ENCODE measurements at regions not wholly inside any gene's neighbourhood (a gene's known extent, or its start where the extent isn't known, plus 50 kb on each side); places are given as distances from the start of the nearest gene placed in this dataset.

DNA sequence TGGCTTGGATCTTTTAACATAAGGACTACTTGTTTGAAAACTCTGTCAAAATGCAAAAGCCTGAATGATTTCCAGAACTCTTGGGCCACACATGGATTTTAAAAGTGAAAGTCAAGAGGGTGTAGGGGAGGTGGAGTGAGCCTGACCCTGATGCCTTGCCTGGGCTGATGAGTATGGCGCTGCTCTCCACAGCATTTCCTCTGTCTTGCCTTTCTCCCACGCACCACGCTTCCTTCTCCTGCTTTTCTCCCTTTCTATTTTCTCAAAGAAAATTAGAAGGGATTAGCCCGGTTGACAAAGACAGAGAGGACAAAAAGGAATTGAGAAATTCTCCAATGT, 207.0 kb upstream of the CCDC68 start:
- DNase-seq = no peak
- H3K4me1 Mint-ChIP-seq (ENCODE audit: low read depth in 2 of 2) = no peaks in the 10 kb centered on the region
- H3K36me3 Mint-ChIP-seq (ENCODE audit: insufficient read depth) = no peaks in the 10 kb centered on the region
- ATAC-seq (replicated peaks) = no peak
- no peaks in the 10 kb centered on the region for H3K27me3 Mint-ChIP-seq
- peaks cover 0 to 7% of the 10 kb centered on the region in 2 donors for H3K9me3 Mint-ChIP-seq
- H3K4me3 Mint-ChIP-seq = no peak overlapping the region
- no peak overlapping the region for H3K27ac Mint-ChIP-seq

- no peak for DNase-seq
- Mint-ChIP-seq H3K4me1 (ENCODE audit: low read depth in 2 of 2) (no peaks in the 10 kb centered on the region), H3K27me3 (no peaks in the 10 kb centered on the region), H3K36me3 (ENCODE audit: insufficient read depth) (no peaks in the 10 kb centered on the region), H3K4me3 (no peak overlapping the region), H3K27ac (no peak overlapping the region), H3K9me3 (peaks cover 0 to 7% of the 10 kb centered on the region in 2 donors)
- ATAC-seq (replicated peaks) = no peak
Measured at GRCh38 chr18:55163550-55163949, 204.3 kb upstream of the CCDC68 start.

DNA sequence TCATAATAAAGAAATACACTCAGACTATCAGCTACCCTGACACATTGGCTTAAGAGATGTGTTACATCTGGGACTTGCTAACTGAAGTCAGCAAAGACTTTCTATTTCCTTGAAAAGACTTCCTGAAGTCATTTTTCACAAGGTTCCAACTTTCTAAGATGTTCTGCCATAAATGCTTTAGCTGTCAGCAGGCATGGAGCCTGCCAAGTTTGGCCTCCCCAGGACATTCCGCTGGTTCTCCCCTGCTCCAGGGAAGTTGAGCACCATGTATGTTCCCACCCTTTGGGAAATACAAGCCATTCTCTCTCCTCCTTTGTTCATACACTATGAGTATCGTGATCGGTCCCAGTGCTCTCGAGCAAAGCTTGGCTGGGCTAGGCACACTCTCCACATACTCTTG, 202.7 kb upstream of the CCDC68 start:
- H3K36me3 Mint-ChIP-seq (ENCODE audit: insufficient read depth) = no peaks in the 10 kb centered on the region
- DNase-seq = no peak
- no peak overlapping the region for H3K4me3 Mint-ChIP-seq

DNA sequence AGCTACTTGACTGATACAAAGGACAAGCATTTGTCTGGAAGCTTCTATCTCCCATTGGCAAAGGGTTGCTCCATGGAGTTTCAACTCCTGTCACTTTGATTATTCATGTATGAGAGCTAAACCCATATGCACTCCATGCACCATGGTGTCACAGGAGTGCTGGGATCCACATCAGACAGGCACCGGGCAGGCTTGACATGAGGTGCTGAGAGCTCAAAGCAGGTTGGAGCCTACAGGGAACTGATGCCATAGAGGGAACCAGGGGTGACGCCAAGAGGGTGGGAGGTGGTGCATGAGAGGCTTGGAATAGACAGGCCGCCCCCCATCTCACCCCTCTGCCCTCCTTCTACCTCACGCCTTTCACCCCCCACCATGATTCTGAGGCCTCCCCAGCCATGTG, 199.8 kb upstream of the CCDC68 start:
- Mint-ChIP-seq H3K9me3 (no peaks in the 10 kb centered on the region), H3K36me3 (ENCODE audit: insufficient read depth) (no peaks in the 10 kb centered on the region), H3K27me3 (no peaks in the 10 kb centered on the region), H3K4me3 (no peak overlapping the region), H3K4me1 (ENCODE audit: low read depth in 2 of 2) (no peaks in the 10 kb centered on the region), H3K27ac (no peak overlapping the region)
- ATAC-seq (replicated peaks) = no peak
- no peak for DNase-seq

More for the DNA sequence above, 202.7 kb upstream of the CCDC68 start:
- no peak for ATAC-seq (replicated peaks)
- H3K9me3 Mint-ChIP-seq = no peaks in the 10 kb centered on the region
- H3K27ac Mint-ChIP-seq = no peak overlapping the region
- no peaks in the 10 kb centered on the region for H3K27me3 Mint-ChIP-seq
- no peaks in the 10 kb centered on the region for H3K4me1 Mint-ChIP-seq (ENCODE audit: low read depth in 2 of 2)

GRCh38 chr18:55158570-55158969, 199.3 kb upstream of the CCDC68 start:
- no peak overlapping the region for H3K27ac Mint-ChIP-seq
- no peaks in the 10 kb centered on the region for H3K4me1 Mint-ChIP-seq (ENCODE audit: low read depth in 2 of 2)
- no peak overlapping the region for H3K4me3 Mint-ChIP-seq
- DNase-seq (no peak), ATAC-seq (replicated peaks) (no peak)
- no peaks in the 10 kb centered on the region for H3K36me3 Mint-ChIP-seq (ENCODE audit: insufficient read depth)
- H3K27me3 Mint-ChIP-seq = no peaks in the 10 kb centered on the region
- H3K9me3 Mint-ChIP-seq = peaks cover 0 to 3% of the 10 kb centered on the region in 2 donors

- DNase-seq (no peak), ATAC-seq (replicated peaks) (no peak)
- Mint-ChIP-seq H3K27ac (no peak overlapping the region), H3K4me1 (ENCODE audit: low read depth in 2 of 2) (no peaks in the 10 kb centered on the region), H3K36me3 (ENCODE audit: insufficient read depth) (no peaks in the 10 kb centered on the region), H3K4me3 (no peak overlapping the region), H3K9me3 (peaks cover 4 to 11% of the 10 kb centered on the region in 2 donors), H3K27me3 (no peaks in the 10 kb centered on the region)
Measured at GRCh38 chr18:55153346-55153745, 194.1 kb upstream of the CCDC68 start.

GRCh38 chr18:55152801-55153200, 193.5 kb upstream of the CCDC68 start:
- no peaks in the 10 kb centered on the region for H3K36me3 Mint-ChIP-seq (ENCODE audit: insufficient read depth)
- no peaks in the 10 kb centered on the region for H3K27me3 Mint-ChIP-seq
- no peak overlapping the region for H3K4me3 Mint-ChIP-seq
- DNase-seq (no peak), ATAC-seq (replicated peaks) (no peak)
- peaks cover 4 to 11% of the 10 kb centered on the region in 2 donors for H3K9me3 Mint-ChIP-seq
- H3K27ac Mint-ChIP-seq = no peak overlapping the region
- no peaks in the 10 kb centered on the region for H3K4me1 Mint-ChIP-seq (ENCODE audit: low read depth in 2 of 2)

DNA sequence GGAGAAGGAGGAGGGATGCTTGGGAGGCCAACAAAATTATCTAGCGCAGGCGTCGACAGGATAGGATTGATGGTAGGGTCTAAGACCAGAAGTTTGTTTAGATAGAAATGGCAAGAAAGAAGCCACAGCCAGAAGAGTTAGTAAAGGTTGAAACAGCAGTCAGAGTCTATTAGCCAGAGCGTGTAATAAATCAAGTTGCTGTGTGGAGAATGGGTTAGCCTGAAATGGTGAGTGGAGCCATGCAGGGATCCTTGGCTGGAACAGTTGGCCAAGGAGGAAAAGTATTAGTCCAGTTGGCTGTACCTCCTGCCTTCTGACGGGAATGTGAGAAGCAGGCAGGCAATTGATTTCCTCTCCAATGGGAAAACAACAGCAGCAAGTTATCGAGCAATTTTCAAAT, 190.7 kb upstream of the CCDC68 start:
- no peak for ATAC-seq (replicated peaks)
- peaks cover 6 to 11% of the 10 kb centered on the region in 2 donors for H3K9me3 Mint-ChIP-seq
- no peak overlapping the region for H3K4me3 Mint-ChIP-seq
- H3K4me1 Mint-ChIP-seq (ENCODE audit: low read depth in 2 of 2) = no peaks in the 10 kb centered on the region
- no peak for DNase-seq
- no peak overlapping the region for H3K27ac Mint-ChIP-seq
- H3K27me3 Mint-ChIP-seq = no peaks in the 10 kb centered on the region
- no peaks in the 10 kb centered on the region for H3K36me3 Mint-ChIP-seq (ENCODE audit: insufficient read depth)

- H3K9me3 Mint-ChIP-seq = peaks cover 4 to 18% of the 10 kb centered on the region in 2 donors
- H3K4me1 Mint-ChIP-seq (ENCODE audit: low read depth in 2 of 2) = no peaks in the 10 kb centered on the region
- H3K27me3 Mint-ChIP-seq = no peaks in the 10 kb centered on the region
- H3K36me3 Mint-ChIP-seq (ENCODE audit: insufficient read depth) = no peaks in the 10 kb centered on the region
- ATAC-seq (replicated peaks) (no peak), DNase-seq (no peak)
- no peak overlapping the region for H3K4me3 Mint-ChIP-seq
- H3K27ac Mint-ChIP-seq = no peak overlapping the region
Measured at GRCh38 chr18:55147791-55148190, 188.5 kb upstream of the CCDC68 start.

DNA sequence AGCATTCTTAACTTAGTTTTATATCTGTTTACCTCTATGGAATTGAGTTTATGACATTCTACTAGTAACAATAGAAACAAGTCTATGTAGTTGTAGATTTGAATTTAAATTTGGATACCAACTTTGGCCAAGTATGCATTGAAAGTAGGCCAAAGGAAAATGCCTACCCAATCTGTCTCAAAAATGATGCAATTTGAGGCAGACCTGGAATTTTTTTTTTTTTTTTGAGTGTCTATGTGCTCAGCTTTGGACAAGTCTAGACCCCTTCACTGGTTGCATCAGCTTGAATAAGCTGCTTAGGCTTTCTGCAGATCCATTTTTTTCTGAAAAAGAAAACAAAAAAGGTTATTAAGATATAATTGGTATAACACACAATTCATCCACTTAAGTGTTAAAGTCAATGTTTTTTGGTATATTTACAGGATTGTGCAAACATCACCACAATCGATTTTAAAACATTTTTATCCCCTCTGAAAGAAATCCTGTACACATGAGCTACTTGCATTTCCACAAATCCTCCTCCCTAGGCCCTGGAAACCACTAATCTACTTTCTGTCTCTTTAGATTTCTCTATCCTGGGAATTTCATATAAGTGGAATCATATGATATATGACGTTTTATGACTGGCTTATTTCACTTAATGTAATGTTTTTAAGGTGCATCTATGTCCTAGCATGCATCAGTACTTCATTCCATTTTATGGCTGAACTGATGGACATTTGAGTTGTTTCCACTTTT, 185.1 kb upstream of the CCDC68 start:
- Mint-ChIP-seq H3K27ac (no peak overlapping the region), H3K9me3 (peaks cover 4 to 12% of the 10 kb centered on the region in 2 donors), H3K4me1 (ENCODE audit: low read depth in 2 of 2) (no peaks in the 10 kb centered on the region), H3K36me3 (ENCODE audit: insufficient read depth) (no peaks in the 10 kb centered on the region), H3K4me3 (no peak overlapping the region), H3K27me3 (no peaks in the 10 kb centered on the region)
- DNase-seq (no peak), ATAC-seq (replicated peaks) (no peak)

DNA sequence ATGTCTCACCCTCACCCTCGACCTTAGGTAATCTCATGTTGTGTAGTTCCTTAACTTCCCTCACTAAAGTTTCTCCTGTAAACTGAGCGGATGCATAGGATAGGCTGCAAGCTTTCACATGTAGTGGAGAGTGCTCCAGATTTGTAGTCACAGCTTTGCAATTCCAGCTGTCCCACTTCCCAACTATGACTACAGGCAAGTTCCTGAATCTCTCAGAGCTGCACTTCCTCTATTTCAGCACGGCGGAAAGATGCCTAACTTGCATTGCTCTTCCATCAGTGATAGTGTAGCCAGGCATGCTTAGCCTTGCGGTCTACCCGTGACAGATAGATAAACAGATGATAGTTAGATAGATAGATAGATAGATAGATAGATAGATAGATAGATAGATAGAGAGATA, 183.1 kb upstream of the CCDC68 start:
- no peak overlapping the region for H3K27ac Mint-ChIP-seq

GRCh38 chr18:55141318-55141717, 182.1 kb upstream of the CCDC68 start:
- H3K36me3 Mint-ChIP-seq (ENCODE audit: insufficient read depth) = no peaks in the 10 kb centered on the region
- H3K4me1 Mint-ChIP-seq (ENCODE audit: low read depth in 2 of 2) = no peaks in the 10 kb centered on the region
- no peak overlapping the region for H3K27ac Mint-ChIP-seq
- H3K9me3 Mint-ChIP-seq = peaks cover 4 to 7% of the 10 kb centered on the region in 2 donors
- H3K27me3 Mint-ChIP-seq = no peaks in the 10 kb centered on the region
- DNase-seq (no peak), ATAC-seq (replicated peaks) (no peak)
- no peak overlapping the region for H3K4me3 Mint-ChIP-seq

More for the DNA sequence above, 183.1 kb upstream of the CCDC68 start:
- H3K4me3 Mint-ChIP-seq = no peak overlapping the region
- no peak for DNase-seq
- H3K9me3 Mint-ChIP-seq = peaks cover 4 to 7% of the 10 kb centered on the region in 2 donors
- H3K36me3 Mint-ChIP-seq (ENCODE audit: insufficient read depth) = no peaks in the 10 kb centered on the region
- H3K4me1 Mint-ChIP-seq (ENCODE audit: low read depth in 2 of 2) = no peaks in the 10 kb centered on the region
- H3K27me3 Mint-ChIP-seq = no peaks in the 10 kb centered on the region
- no peak for ATAC-seq (replicated peaks)

GRCh38 chr18:55139836-55140235, 180.6 kb upstream of the CCDC68 start:
- no peak overlapping the region for H3K4me3 Mint-ChIP-seq
- peaks cover 1 to 7% of the 10 kb centered on the region in 2 donors for H3K9me3 Mint-ChIP-seq
- no peaks in the 10 kb centered on the region for H3K4me1 Mint-ChIP-seq (ENCODE audit: low read depth in 2 of 2)
- ATAC-seq (replicated peaks) (no peak), DNase-seq (no peak)
- no peak overlapping the region for H3K27ac Mint-ChIP-seq
- H3K27me3 Mint-ChIP-seq = no peaks in the 10 kb centered on the region
- H3K36me3 Mint-ChIP-seq (ENCODE audit: insufficient read depth) = no peaks in the 10 kb centered on the region

GRCh38 chr18:55139307-55139706, 180.0 kb upstream of the CCDC68 start:
- Mint-ChIP-seq H3K27ac (no peak overlapping the region), H3K36me3 (ENCODE audit: insufficient read depth) (no peaks in the 10 kb centered on the region), H3K27me3 (no peaks in the 10 kb centered on the region), H3K4me3 (no peak overlapping the region), H3K4me1 (ENCODE audit: low read depth in 2 of 2) (no peaks in the 10 kb centered on the region), H3K9me3 (peaks cover 0 to 7% of the 10 kb centered on the region in 2 donors)
- ATAC-seq (replicated peaks) = no peak
- DNase-seq = no peak

Data from effector memory CD8-positive, alpha-beta T cell (primary cell).